CD14-positive monocyte (primary cell): ENCODE measurements at regions not wholly inside any gene's neighbourhood (a gene's known extent, or its start where the extent isn't known, plus 50 kb on each side); places are given as distances from the start of the nearest gene placed in this dataset.
"Not testable (repeated sequence)": the region's sequence is repeated elsewhere in the genome, so short reads cannot be mapped to it uniquely, and the experiment has no call there.

Experiments
- DNase-seq, 3 donors: peaks; one replicate each; pipeline ENCODE4 v3.0.0-alpha.2; 2011 to 2022
- H2AFZ ChIP-seq: 2 replicates; pipeline ENCODE4 v1.6.0; 2012; ENCODE audit warnings: mild to moderate bottlenecking, low read depth, low read length, inconsistent platforms; ENCODE audit not compliant: insufficient read depth, poor library complexity, severe bottlenecking
- H3K27ac ChIP-seq, 2 donors: 1 replicate in 1 of 2; 2 replicates in 1 of 2; pipeline ENCODE4 v1.5.1; 2012 to 2013; ENCODE audit warnings: low read length in 2 of 2, control low read depth in 1 of 2, inconsistent platforms in 1 of 2, low read depth in 1 of 2, mild to moderate bottlenecking in 1 of 2
- H3K27me3 ChIP-seq, 2 donors: one replicate each; pipeline versions ENCODE4 v1.6.0 to v1.6.1; 2011 to 2013; ENCODE audit warnings: low read length in 2 of 2; ENCODE audit not compliant: control insufficient read depth in 2 of 2, insufficient read depth in 2 of 2
- H3K36me3 ChIP-seq, 2 donors: replicated peaks in 1 of 2; 1 replicate in 1 of 2; 2 replicates in 1 of 2; pipeline versions ENCODE4 v1.5.1 to v1.6.1; 2012 to 2013; ENCODE audit warnings: low read length in 2 of 2, control low read depth in 1 of 2, inconsistent platforms in 1 of 2, mild to moderate bottlenecking in 1 of 2; ENCODE audit not compliant: insufficient read depth in 2 of 2, control insufficient read depth in 1 of 2
- H3K4me1 ChIP-seq, 2 donors: 1 replicate in 1 of 2; 2 replicates in 1 of 2; pipeline versions ENCODE4 v1.5.1 to v1.6.1; 2012 to 2013; ENCODE audit warnings: low read length in 2 of 2, control low read depth in 1 of 2, inconsistent platforms in 1 of 2, mild to moderate bottlenecking in 1 of 2, moderate library complexity in 1 of 2; ENCODE audit not compliant: insufficient read depth in 2 of 2, control insufficient read depth in 1 of 2
- H3K4me2 ChIP-seq: replicated peaks from 2 replicates; pipeline ENCODE3; 2012; ENCODE audit warnings: low read length, moderate library complexity, mild to moderate bottlenecking; ENCODE audit not compliant: poor library complexity, severe bottlenecking; ENCODE audit errors: extremely low read depth
- H3K4me3 ChIP-seq, 3 experiments: fragments of 200-600 bp in 1 of 3; sonication (generic) in 1 of 3; replicated peaks in 1 of 3; 1 replicate in 2 of 3; 2 replicates in 1 of 3; pipeline ENCODE4 v1.5.1; 2011 to 2013; ENCODE audit warnings: low read length in 3 of 3, mild to moderate bottlenecking in 3 of 3, control low read depth in 2 of 3, low read depth in 2 of 3, inconsistent platforms in 1 of 3, moderate library complexity in 1 of 3
- H3K79me2 ChIP-seq: 2 replicates; pipeline ENCODE4 v1.6.0; 2012; ENCODE audit warnings: mild to moderate bottlenecking, control low read depth, inconsistent platforms, low read length, moderate library complexity; ENCODE audit not compliant: insufficient read depth
- H3K9ac ChIP-seq: 2 replicates; pipeline ENCODE4 v1.6.0; 2017; ENCODE audit warnings: low read length, mild to moderate bottlenecking; ENCODE audit not compliant: insufficient read depth, poor library complexity, severe bottlenecking
- H3K9me3 ChIP-seq, 2 donors: replicated peaks in 1 of 2; 1 replicate in 1 of 2; 2 replicates in 1 of 2; pipeline versions ENCODE4 v1.5.1 to v1.6.1; 2012 to 2013; ENCODE audit warnings: low read length in 2 of 2, control low read depth in 1 of 2; ENCODE audit not compliant: control insufficient read depth in 1 of 2, insufficient read depth in 1 of 2
- H4K20me1 ChIP-seq: 2 replicates; pipeline ENCODE4 v1.6.0; 2012; ENCODE audit warnings: mild to moderate bottlenecking, low read length, control low read depth, moderate library complexity; ENCODE audit not compliant: insufficient read depth
- H3K27ac Mint-ChIP-seq, 7 donors: one replicate each; pipeline ENCODE4 v1.8.0; 2020; ENCODE audit warnings: mild to moderate bottlenecking in 7 of 7, mixed read lengths in 7 of 7, moderate library complexity in 6 of 7, inconsistent platforms in 2 of 7
- H3K27me3 Mint-ChIP-seq, 3 donors: one replicate each; pipeline ENCODE4 v1.8.0; 2021 to 2022; ENCODE audit warnings: low read depth in 3 of 3, mild to moderate bottlenecking in 3 of 3, mixed read lengths in 3 of 3, moderate library complexity in 3 of 3, inconsistent platforms in 1 of 3
- H3K36me3 Mint-ChIP-seq, 2 donors: one replicate each; pipeline ENCODE4 v1.8.0; 2020; ENCODE audit warnings: mixed read lengths in 2 of 2, inconsistent platforms in 1 of 2, mild to moderate bottlenecking in 1 of 2
- H3K4me1 Mint-ChIP-seq: one replicate; pipeline ENCODE4 v1.8.0; 2020; ENCODE audit warnings: mild to moderate bottlenecking, mixed read lengths
- H3K4me3 Mint-ChIP-seq, 2 donors: one replicate each; pipeline ENCODE4 v1.8.0; 2020; ENCODE audit warnings: mild to moderate bottlenecking in 2 of 2, mixed read lengths in 2 of 2, moderate library complexity in 1 of 2
- H3K9me3 Mint-ChIP-seq, 7 donors: one replicate each; pipeline ENCODE4 v1.8.0; 2020 to 2022; ENCODE audit warnings: mixed read lengths in 7 of 7, mild to moderate bottlenecking in 6 of 7, moderate library complexity in 6 of 7, inconsistent platforms in 2 of 7
- WGBS: methylation state at CpG from one replicate; pipeline ENCODE4 v1.1.5; 2013; ENCODE audit warnings: missing lambda C conversion rate; ENCODE audit not compliant: insufficient coverage; 5-methylcytosine and 5-hydroxymethylcytosine counted together
- intact Hi-C, 2 donors: fragments of 100-400 bp; cut with micrococcal nuclease; formaldehyde crosslinking; loops; one replicate each; pipeline versions ENCODE4 v1.15.0 to v1.15.1; 2023
- TF ChIP-seq, protein P1 (sequence below): fragments of 200-600 bp; IDR thresholded peaks from one replicate; pipeline ENCODE4 v1.8.0; 2022; ENCODE audit warnings: antibody characterized with exemption, mild to moderate bottlenecking

DNA sequence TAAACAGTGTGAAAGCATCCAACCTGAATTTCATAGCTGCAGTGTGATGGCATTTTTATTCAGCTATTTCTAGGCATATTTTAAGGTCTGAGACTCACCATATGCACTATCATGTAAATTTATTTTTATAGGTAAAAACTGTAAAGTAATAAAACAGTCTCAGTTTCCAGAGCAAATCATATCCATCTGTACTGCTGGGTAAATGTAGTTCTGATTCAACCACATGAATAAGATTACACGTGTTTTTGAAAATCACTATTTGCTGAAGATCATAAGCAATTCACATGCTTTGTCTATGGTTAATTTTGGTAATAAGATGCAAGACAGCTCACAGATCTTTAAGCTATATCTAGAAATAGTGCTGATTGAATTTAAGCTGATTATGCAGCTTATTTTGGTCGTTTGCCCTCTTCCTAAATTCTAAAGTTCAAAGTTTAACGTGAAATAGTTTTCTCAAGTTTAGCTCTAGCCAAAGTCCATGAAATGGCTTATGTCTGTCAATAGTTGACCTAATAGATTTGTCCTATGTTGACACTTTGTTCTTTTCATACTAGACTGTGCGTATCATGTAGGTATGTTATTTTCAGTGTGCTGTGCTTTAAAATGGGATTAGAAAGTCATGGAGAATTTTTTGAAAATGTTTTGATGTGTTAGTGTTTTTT, 489.0 kb downstream of the USP25 start:
- no peaks in the 10 kb centered on the region for H3K36me3 ChIP-seq
- Mint-ChIP-seq H3K36me3 (no peaks in the 10 kb centered on the region), H3K4me1 (no peaks in the 10 kb centered on the region), H3K9me3 (peaks cover 0 to 5% (median 0%) of the 10 kb centered on the region in 7 donors), H3K27ac (no peak overlapping the region), H3K27me3 (no peaks in the 10 kb centered on the region), H3K4me3 (no peak overlapping the region)
- no CpG with 5 or more reads among the region's 4 CpGs for WGBS
- no peaks in the 10 kb centered on the region for H3K4me1 ChIP-seq
- no peaks in the 10 kb centered on the region for H3K9me3 ChIP-seq
- H2AFZ ChIP-seq: no peak overlapping the region
- intact Hi-C loops: no loop called here
- no peak overlapping the region for H3K4me3 ChIP-seq
- DNase-seq: no peak
- no peaks in the 10 kb centered on the region for H3K27me3 ChIP-seq
- no peak overlapping the region for H3K4me2 ChIP-seq
- no peak overlapping the region for H3K9ac ChIP-seq
- H3K27ac ChIP-seq: no peak overlapping the region
- TF ChIP-seq, protein P1, sequence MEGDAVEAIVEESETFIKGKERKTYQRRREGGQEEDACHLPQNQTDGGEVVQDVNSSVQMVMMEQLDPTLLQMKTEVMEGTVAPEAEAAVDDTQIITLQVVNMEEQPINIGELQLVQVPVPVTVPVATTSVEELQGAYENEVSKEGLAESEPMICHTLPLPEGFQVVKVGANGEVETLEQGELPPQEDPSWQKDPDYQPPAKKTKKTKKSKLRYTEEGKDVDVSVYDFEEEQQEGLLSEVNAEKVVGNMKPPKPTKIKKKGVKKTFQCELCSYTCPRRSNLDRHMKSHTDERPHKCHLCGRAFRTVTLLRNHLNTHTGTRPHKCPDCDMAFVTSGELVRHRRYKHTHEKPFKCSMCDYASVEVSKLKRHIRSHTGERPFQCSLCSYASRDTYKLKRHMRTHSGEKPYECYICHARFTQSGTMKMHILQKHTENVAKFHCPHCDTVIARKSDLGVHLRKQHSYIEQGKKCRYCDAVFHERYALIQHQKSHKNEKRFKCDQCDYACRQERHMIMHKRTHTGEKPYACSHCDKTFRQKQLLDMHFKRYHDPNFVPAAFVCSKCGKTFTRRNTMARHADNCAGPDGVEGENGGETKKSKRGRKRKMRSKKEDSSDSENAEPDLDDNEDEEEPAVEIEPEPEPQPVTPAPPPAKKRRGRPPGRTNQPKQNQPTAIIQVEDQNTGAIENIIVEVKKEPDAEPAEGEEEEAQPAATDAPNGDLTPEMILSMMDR: no peak
- H4K20me1 ChIP-seq: no peaks in the 10 kb centered on the region
- H3K79me2 ChIP-seq: no peaks in the 10 kb centered on the region

DNA sequence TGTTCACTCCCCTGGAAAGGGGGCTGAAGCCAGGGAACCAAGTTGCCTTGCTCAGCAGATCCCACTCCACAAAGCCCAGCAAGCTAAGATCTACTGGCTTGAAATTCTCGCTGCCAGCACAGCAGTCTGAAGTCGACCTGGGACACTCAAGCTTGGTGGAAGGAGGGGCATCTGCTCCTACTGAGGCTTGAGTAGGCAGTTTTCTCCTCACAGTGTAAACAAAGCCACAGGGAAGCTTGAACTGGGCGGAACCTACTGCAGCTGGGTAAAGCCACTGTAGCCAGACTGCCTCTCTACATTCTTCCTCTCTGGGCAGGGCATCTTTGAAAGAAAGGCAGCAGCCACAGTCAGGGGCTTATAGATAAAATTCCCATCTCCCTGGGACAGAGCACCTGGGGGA, 495.0 kb downstream of the USP25 start:
- intact Hi-C loops: not testable (repeated sequence)

More for the DNA sequence above, 495.0 kb downstream of the USP25 start:
- peaks cover 5 to 12% of the 10 kb centered on the region in 2 donors for H3K9me3 ChIP-seq
- H3K27me3 Mint-ChIP-seq, H4K20me1 ChIP-seq, H3K27ac ChIP-seq, H3K4me1 ChIP-seq, H3K4me3 Mint-ChIP-seq, H3K27ac Mint-ChIP-seq, H3K4me3 ChIP-seq, DNase-seq, H3K36me3 ChIP-seq, H2AFZ ChIP-seq, H3K79me2 ChIP-seq, H3K9ac ChIP-seq, H3K4me2 ChIP-seq, H3K27me3 ChIP-seq, H3K4me1 Mint-ChIP-seq, H3K36me3 Mint-ChIP-seq: not testable (repeated sequence)
- 70% methylated on average over 2 of the region's 3 CpGs for WGBS
- peaks cover 12 to 21% (median 18%) of the 10 kb centered on the region in 7 donors for H3K9me3 Mint-ChIP-seq
